ENCODE measurements at regions not wholly inside any gene's neighbourhood (a gene's known extent, or its start where the extent isn't known, plus 50 kb on each side); places are given as distances from the start of the nearest gene placed in this dataset.

- H3K79me2 ChIP-seq (ENCODE audit: low read length) = no peaks in the 10 kb centered on the region
- no peak overlapping the region for H3K4me2 ChIP-seq (ENCODE audit: low read depth, low read length, poor library complexity, severe bottlenecking)
- no peak overlapping the region for H3K4me3 ChIP-seq (ENCODE audit: low read length)
- H3K36me3 ChIP-seq (ENCODE audit: insufficient read depth, low read length) = no peaks in the 10 kb centered on the region
- H3K9ac ChIP-seq (ENCODE audit: low read length) = no peak overlapping the region
- no peak overlapping the region for H3K27ac ChIP-seq (ENCODE audit: low read length)
- H3K9me2 ChIP-seq (replicated peaks; ENCODE audit: insufficient read depth, low read length) = no peaks in the 10 kb centered on the region
- DNase-seq = no peak
- no peak overlapping the region for H2AFZ ChIP-seq (ENCODE audit: low read length)
- peaks cover 7% of the 10 kb centered on the region for H3K4me1 ChIP-seq (ENCODE audit: low read length)
- H3K9me3 ChIP-seq (ENCODE audit: low read length) = no peaks in the 10 kb centered on the region
- H3K27me3 ChIP-seq (ENCODE audit: low read length) = no peaks in the 10 kb centered on the region
- no peaks in the 10 kb centered on the region for H4K20me1 ChIP-seq (ENCODE audit: insufficient read depth, low read depth, low read length)
Observed at GRCh38 chr1:234729561-234730474, 119.8 kb upstream of the IRF2BP2 start.

- H3K27ac ChIP-seq (ENCODE audit: low read length) = no peak overlapping the region
- H3K9ac ChIP-seq (ENCODE audit: low read length) = no peak overlapping the region
- no peaks in the 10 kb centered on the region for H3K27me3 ChIP-seq (ENCODE audit: low read length)
- H3K36me3 ChIP-seq (ENCODE audit: insufficient read depth, low read length) = no peaks in the 10 kb centered on the region
- no peaks in the 10 kb centered on the region for H4K20me1 ChIP-seq (ENCODE audit: insufficient read depth, low read depth, low read length)
- no peaks in the 10 kb centered on the region for H3K9me3 ChIP-seq (ENCODE audit: low read length)
- no peaks in the 10 kb centered on the region for H3K9me2 ChIP-seq (replicated peaks; ENCODE audit: insufficient read depth, low read length)
- H3K4me2 ChIP-seq (ENCODE audit: low read depth, low read length, poor library complexity, severe bottlenecking) = no peak overlapping the region
- H3K4me1 ChIP-seq (ENCODE audit: low read length) = peaks cover 11% of the 10 kb centered on the region
- no peak overlapping the region for H3K4me3 ChIP-seq (ENCODE audit: low read length)
- no peak for DNase-seq
- H2AFZ ChIP-seq (ENCODE audit: low read length) = no peak overlapping the region
- H3K79me2 ChIP-seq (ENCODE audit: low read length) = no peaks in the 10 kb centered on the region
Observed at GRCh38 chr1:234728740-234729139, 118.8 kb upstream of the IRF2BP2 start.

- Histone ChIP-seq H2AFZ (ENCODE audit: low read length) (no peak overlapping the region), H4K20me1 (ENCODE audit: insufficient read depth, low read depth, low read length) (no peaks in the 10 kb centered on the region), H3K4me3 (ENCODE audit: low read length) (no peak overlapping the region), H3K36me3 (ENCODE audit: insufficient read depth, low read length) (no peaks in the 10 kb centered on the region), H3K79me2 (ENCODE audit: low read length) (no peaks in the 10 kb centered on the region), H3K9me3 (ENCODE audit: low read length) (no peaks in the 10 kb centered on the region), H3K4me2 (ENCODE audit: low read depth, low read length, poor library complexity, severe bottlenecking) (no peak overlapping the region), H3K27ac (ENCODE audit: low read length) (no peak overlapping the region), H3K9me2 (replicated peaks; ENCODE audit: insufficient read depth, low read length) (no peaks in the 10 kb centered on the region), H3K27me3 (ENCODE audit: low read length) (no peaks in the 10 kb centered on the region), H3K4me1 (ENCODE audit: low read length) (peaks cover 11% of the 10 kb centered on the region), H3K9ac (ENCODE audit: low read length) (no peak overlapping the region)
- no peak for DNase-seq
Observed at GRCh38 chr1:234727018-234727940, 117.3 kb upstream of the IRF2BP2 start.

- Histone ChIP-seq H3K27ac (ENCODE audit: low read length) (no peak overlapping the region), H3K36me3 (ENCODE audit: insufficient read depth, low read length) (no peaks in the 10 kb centered on the region), H3K4me3 (ENCODE audit: low read length) (no peak overlapping the region), H3K4me1 (ENCODE audit: low read length) (peaks cover 11% of the 10 kb centered on the region), H3K9me3 (ENCODE audit: low read length) (no peaks in the 10 kb centered on the region), H2AFZ (ENCODE audit: low read length) (no peak overlapping the region), H3K9me2 (replicated peaks; ENCODE audit: insufficient read depth, low read length) (no peaks in the 10 kb centered on the region), H3K27me3 (ENCODE audit: low read length) (no peaks in the 10 kb centered on the region), H3K9ac (ENCODE audit: low read length) (no peak overlapping the region), H4K20me1 (ENCODE audit: insufficient read depth, low read depth, low read length) (no peaks in the 10 kb centered on the region), H3K4me2 (ENCODE audit: low read depth, low read length, poor library complexity, severe bottlenecking) (no peak overlapping the region), H3K79me2 (ENCODE audit: low read length) (no peaks in the 10 kb centered on the region)
- no peak for DNase-seq
Observed at GRCh38 chr1:234726359-234726943, 116.5 kb upstream of the IRF2BP2 start.

GRCh38 chr1:234725177-234726132 lies 115.5 kb upstream of the IRF2BP2 start:
- no peak for DNase-seq

GRCh38 chr1:234724516-234725176 lies 114.7 kb upstream of the IRF2BP2 start:
- no peak overlapping the region for H3K4me3 ChIP-seq (ENCODE audit: low read length)
- H3K9ac ChIP-seq (ENCODE audit: low read length) = no peak overlapping the region
- H3K27ac ChIP-seq (ENCODE audit: low read length) = no peak overlapping the region
- no peaks in the 10 kb centered on the region for H3K36me3 ChIP-seq (ENCODE audit: insufficient read depth, low read length)
- peaks cover 11% of the 10 kb centered on the region for H3K4me1 ChIP-seq (ENCODE audit: low read length)
- no peaks in the 10 kb centered on the region for H3K9me3 ChIP-seq (ENCODE audit: low read length)
- no peaks in the 10 kb centered on the region for H4K20me1 ChIP-seq (ENCODE audit: insufficient read depth, low read depth, low read length)
- no peak for DNase-seq
- H3K4me2 ChIP-seq (ENCODE audit: low read depth, low read length, poor library complexity, severe bottlenecking) = no peak overlapping the region
- no peaks in the 10 kb centered on the region for H3K27me3 ChIP-seq (ENCODE audit: low read length)
- no peaks in the 10 kb centered on the region for H3K9me2 ChIP-seq (replicated peaks; ENCODE audit: insufficient read depth, low read length)
- H2AFZ ChIP-seq (ENCODE audit: low read length) = no peak overlapping the region
- H3K79me2 ChIP-seq (ENCODE audit: low read length) = no peaks in the 10 kb centered on the region

More at GRCh38 chr1:234725177-234726132, 115.5 kb upstream of the IRF2BP2 start:
- Histone ChIP-seq H3K27ac (ENCODE audit: low read length) (no peak overlapping the region), H3K9me2 (replicated peaks; ENCODE audit: insufficient read depth, low read length) (no peaks in the 10 kb centered on the region), H3K4me2 (ENCODE audit: low read depth, low read length, poor library complexity, severe bottlenecking) (no peak overlapping the region), H2AFZ (ENCODE audit: low read length) (no peak overlapping the region), H3K27me3 (ENCODE audit: low read length) (no peaks in the 10 kb centered on the region), H3K9me3 (ENCODE audit: low read length) (no peaks in the 10 kb centered on the region), H3K36me3 (ENCODE audit: insufficient read depth, low read length) (no peaks in the 10 kb centered on the region), H4K20me1 (ENCODE audit: insufficient read depth, low read depth, low read length) (no peaks in the 10 kb centered on the region), H3K4me3 (ENCODE audit: low read length) (no peak overlapping the region), H3K4me1 (ENCODE audit: low read length) (peaks cover 11% of the 10 kb centered on the region), H3K9ac (ENCODE audit: low read length) (no peak overlapping the region), H3K79me2 (ENCODE audit: low read length) (no peaks in the 10 kb centered on the region)

Data from Karpas-422 (cell line).